ENCODE measurements at regions not wholly inside any gene's neighbourhood (a gene's known extent, or its start where the extent isn't known, plus 50 kb on each side); places are given as distances from the start of the nearest gene placed in this dataset.

DNA sequence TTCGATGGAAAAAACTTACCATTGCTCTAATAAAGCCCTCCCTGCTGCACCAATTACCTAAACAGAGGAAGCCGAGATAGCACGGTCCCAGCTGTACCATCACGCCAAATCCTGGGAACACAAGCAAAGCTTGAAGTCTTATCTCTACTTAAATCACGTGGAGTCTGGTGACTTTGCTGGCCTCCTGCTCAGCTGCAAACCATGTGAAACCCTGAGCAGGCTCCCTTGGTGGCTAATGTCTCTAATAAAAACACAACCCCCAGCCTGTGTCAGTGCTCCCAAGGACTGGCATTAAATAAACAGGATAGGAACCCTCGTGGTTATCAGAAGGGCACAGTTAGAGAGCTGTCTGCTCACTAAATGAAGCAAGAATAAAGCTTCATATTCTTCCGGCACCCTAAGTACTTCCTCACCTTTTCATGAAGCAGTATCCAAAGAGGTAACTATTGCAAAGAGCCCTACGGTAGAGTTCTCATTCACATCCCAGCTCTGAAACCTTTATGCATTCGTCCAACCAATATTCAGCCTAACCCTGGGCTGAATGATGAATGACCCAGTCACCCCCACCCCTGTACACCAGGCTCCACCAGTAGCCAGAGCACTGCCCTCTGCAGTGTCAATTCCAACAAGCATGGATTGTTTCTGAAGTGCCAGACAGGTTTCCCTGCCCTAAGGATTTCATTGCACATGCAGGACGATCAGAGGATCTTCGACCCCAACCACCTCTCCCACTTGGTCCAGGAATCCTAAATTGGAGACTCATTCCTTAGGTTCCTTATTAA is 452.7 kb upstream of the TMPO start:
- Histone ChIP-seq H3K36me3 (no peaks in the 10 kb centered on the region), H4K20me1 (no peaks in the 10 kb centered on the region), H3K27me3 (no peaks in the 10 kb centered on the region), H3K9ac (no peak overlapping the region), H3K9me3 (peaks cover 17% of the 10 kb centered on the region; the same call in 1 of the 2 replicates), H3K27ac (no peak overlapping the region), H3K4me2 (no peak overlapping the region), H3K4me3 (no peak overlapping the region), H3K4me1 (peaks cover 70% of the 10 kb centered on the region)
- no peak for TF ChIP-seq Cebpa-rat (IDR thresholded peaks at IDR 0.05)

GRCh38 chr12:98064501-98064900 is 450.9 kb upstream of the TMPO start:
- no peak overlapping the region for H3K27ac ChIP-seq
- H3K36me3 ChIP-seq = no peaks in the 10 kb centered on the region
- TF ChIP-seq Cebpa-rat (IDR thresholded peaks at IDR 0.05) = no peak
- no peaks in the 10 kb centered on the region for H4K20me1 ChIP-seq
- H3K27me3 ChIP-seq = no peaks in the 10 kb centered on the region
- H3K4me3 ChIP-seq = no peak overlapping the region
- H3K9me3 ChIP-seq = peaks cover 17% of the 10 kb centered on the region; the same call in 1 of the 2 replicates
- peaks cover 54% of the 10 kb centered on the region for H3K4me1 ChIP-seq
- no peak overlapping the region for H3K9ac ChIP-seq
- H3K4me2 ChIP-seq = peak overlapping the region; percentile 60

DNA sequence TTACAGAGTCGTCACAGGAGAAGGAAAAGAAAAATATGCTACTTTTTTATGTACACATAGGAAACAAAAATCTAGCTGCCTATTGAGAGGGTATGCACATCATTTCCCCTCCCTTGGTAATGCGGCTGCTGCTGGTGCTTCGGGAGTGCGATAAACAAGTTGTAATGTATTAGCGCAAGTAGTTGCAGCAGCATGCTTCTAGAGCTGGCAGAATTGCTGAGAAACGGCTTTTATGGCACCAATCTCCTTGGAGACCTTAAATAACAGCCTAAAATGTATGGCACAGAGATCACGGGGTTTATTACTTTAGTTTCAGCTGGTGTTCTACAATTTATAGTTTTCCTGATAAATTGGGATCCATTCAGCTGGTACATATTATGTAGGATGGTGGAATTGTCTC is 447.6 kb upstream of the TMPO start:
- no peak overlapping the region for H3K4me2 ChIP-seq
- peaks cover 41% of the 10 kb centered on the region for H3K4me1 ChIP-seq
- 0 out of 2 replicates have a peak, but pooled peaks cover 8% of the 10 kb centered on the region for H3K9me3 ChIP-seq
- H3K27me3 ChIP-seq = no peaks in the 10 kb centered on the region
- no peak overlapping the region for H3K27ac ChIP-seq
- no peak overlapping the region for H3K4me3 ChIP-seq
- no peaks in the 10 kb centered on the region for H3K36me3 ChIP-seq
- H4K20me1 ChIP-seq = no peaks in the 10 kb centered on the region
- no peak overlapping the region for H3K9ac ChIP-seq
- no peak for TF ChIP-seq Cebpa-rat (IDR thresholded peaks at IDR 0.05)

DNA sequence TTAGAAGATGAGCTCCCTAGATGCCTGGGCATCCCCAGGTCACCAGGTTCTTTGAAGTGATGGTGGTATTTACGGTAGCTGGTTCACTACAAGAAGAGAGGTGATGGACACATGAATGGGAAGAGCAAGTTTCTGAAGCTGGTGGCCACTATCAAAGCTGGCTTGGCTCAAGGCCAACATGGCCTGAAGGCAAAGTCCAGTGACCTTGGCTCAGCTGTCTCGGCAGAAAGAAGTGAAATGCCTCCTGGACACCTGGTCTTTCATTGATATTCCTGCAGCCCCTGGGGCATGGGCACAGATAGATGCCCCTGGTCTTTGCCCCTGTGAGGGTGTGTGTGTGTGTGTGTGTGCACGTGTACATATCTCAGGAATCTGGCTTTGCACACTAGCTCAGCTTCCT is 441.8 kb upstream of the TMPO start:
- H3K27ac ChIP-seq = no peak overlapping the region
- H3K4me3 ChIP-seq = no peak overlapping the region
- H3K9ac ChIP-seq = no peak overlapping the region
- no peak for TF ChIP-seq Cebpa-rat (IDR thresholded peaks at IDR 0.05)
- H3K27me3 ChIP-seq = no peaks in the 10 kb centered on the region
- no peak overlapping the region for H3K4me2 ChIP-seq
- H3K9me3 ChIP-seq = no peaks in the 10 kb centered on the region
- no peaks in the 10 kb centered on the region for H4K20me1 ChIP-seq
- no peaks in the 10 kb centered on the region for H3K36me3 ChIP-seq
- H3K4me1 ChIP-seq = peaks cover 10% of the 10 kb centered on the region

- Histone ChIP-seq H3K9ac (no peak overlapping the region), H3K4me3 (no peak overlapping the region), H3K36me3 (no peaks in the 10 kb centered on the region), H3K9me3 (no peaks in the 10 kb centered on the region), H3K4me1 (peaks cover 10% of the 10 kb centered on the region), H3K4me2 (no peak overlapping the region), H3K27me3 (no peaks in the 10 kb centered on the region), H3K27ac (no peak overlapping the region), H4K20me1 (no peaks in the 10 kb centered on the region)
- no peak for TF ChIP-seq Cebpa-rat (IDR thresholded peaks at IDR 0.05)
These were observed 441.1 kb upstream of the TMPO start for GRCh38 chr12:98074286-98074685.

DNA sequence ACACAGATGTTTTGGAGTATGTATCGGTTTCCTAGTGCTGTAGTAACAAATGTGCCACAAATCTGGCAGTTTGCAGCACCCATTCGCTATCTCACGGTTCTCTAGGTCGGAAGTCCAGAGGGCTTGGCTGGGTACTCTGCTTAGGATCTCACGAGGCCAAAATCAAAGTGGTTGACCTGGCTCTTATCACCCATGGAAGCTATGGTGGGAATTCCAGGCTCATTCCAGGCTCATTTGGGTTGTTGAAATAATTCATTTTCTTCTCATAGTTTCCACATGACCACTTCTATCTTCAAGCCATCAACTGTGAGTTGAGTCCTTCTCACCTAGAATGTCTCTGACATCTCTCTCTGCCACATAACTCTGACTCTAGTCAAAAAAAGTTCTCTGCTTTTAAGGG is 431.0 kb upstream of the TMPO start:
- no peak for TF ChIP-seq Cebpa-rat (IDR thresholded peaks at IDR 0.05)
- H3K27ac ChIP-seq = no peak overlapping the region

GRCh38 chr12:98085046-98085755 is 430.2 kb upstream of the TMPO start:
- Histone ChIP-seq H3K27ac (no peak overlapping the region), H3K9me3 (no peaks in the 10 kb centered on the region), H3K4me1 (no peaks in the 10 kb centered on the region), H3K9ac (no peak overlapping the region), H4K20me1 (no peaks in the 10 kb centered on the region), H3K27me3 (no peaks in the 10 kb centered on the region), H3K4me2 (no peak overlapping the region), H3K36me3 (no peaks in the 10 kb centered on the region), H3K4me3 (no peak overlapping the region)
- no peak for TF ChIP-seq Cebpa-rat (IDR thresholded peaks at IDR 0.05)

More for the DNA sequence above, 431.0 kb upstream of the TMPO start:
- H3K9me3 ChIP-seq = no peaks in the 10 kb centered on the region
- H4K20me1 ChIP-seq = no peaks in the 10 kb centered on the region
- no peak overlapping the region for H3K4me2 ChIP-seq
- H3K9ac ChIP-seq = no peak overlapping the region
- no peak overlapping the region for H3K4me3 ChIP-seq
- no peaks in the 10 kb centered on the region for H3K27me3 ChIP-seq
- H3K4me1 ChIP-seq = no peaks in the 10 kb centered on the region
- H3K36me3 ChIP-seq = no peaks in the 10 kb centered on the region

- Histone ChIP-seq H3K4me3 (no peak overlapping the region), H3K9me3 (peaks cover 16% of the 10 kb centered on the region), H3K27me3 (no peaks in the 10 kb centered on the region), H3K9ac (no peak overlapping the region), H3K4me1 (no peaks in the 10 kb centered on the region), H3K4me2 (no peak overlapping the region), H4K20me1 (no peaks in the 10 kb centered on the region), H3K27ac (no peak overlapping the region), H3K36me3 (no peaks in the 10 kb centered on the region)
- TF ChIP-seq Cebpa-rat (IDR thresholded peaks at IDR 0.05) = no peak
These were observed 424.7 kb upstream of the TMPO start for GRCh38 chr12:98090731-98091130.

DNA sequence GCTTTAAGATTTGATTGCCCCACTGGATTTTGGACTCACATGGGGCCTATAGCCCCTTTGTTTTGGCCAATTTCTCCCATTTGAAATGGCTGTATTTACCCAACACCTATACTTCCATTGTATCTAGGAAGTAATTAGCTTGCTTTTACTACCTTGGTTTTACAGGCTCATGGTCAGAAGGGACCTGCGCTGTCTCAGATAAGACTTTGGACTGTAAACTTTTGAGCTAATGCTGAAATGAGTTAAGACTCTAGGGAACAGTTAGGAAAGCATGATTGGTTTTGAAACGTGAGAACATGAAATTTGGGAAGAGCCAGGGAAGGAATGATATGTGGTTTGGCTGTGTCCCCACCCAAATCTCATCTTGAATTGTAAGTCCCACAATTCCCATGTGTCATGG is 419.0 kb upstream of the TMPO start:
- Histone ChIP-seq H3K27me3 (no peaks in the 10 kb centered on the region), H3K27ac (no peak overlapping the region), H3K4me3 (no peak overlapping the region), H3K4me1 (no peaks in the 10 kb centered on the region), H3K9ac (no peak overlapping the region), H4K20me1 (no peaks in the 10 kb centered on the region), H3K9me3 (peaks cover 28% of the 10 kb centered on the region), H3K4me2 (no peak overlapping the region), H3K36me3 (no peaks in the 10 kb centered on the region)
- TF ChIP-seq Cebpa-rat (IDR thresholded peaks at IDR 0.05) = no peak

DNA sequence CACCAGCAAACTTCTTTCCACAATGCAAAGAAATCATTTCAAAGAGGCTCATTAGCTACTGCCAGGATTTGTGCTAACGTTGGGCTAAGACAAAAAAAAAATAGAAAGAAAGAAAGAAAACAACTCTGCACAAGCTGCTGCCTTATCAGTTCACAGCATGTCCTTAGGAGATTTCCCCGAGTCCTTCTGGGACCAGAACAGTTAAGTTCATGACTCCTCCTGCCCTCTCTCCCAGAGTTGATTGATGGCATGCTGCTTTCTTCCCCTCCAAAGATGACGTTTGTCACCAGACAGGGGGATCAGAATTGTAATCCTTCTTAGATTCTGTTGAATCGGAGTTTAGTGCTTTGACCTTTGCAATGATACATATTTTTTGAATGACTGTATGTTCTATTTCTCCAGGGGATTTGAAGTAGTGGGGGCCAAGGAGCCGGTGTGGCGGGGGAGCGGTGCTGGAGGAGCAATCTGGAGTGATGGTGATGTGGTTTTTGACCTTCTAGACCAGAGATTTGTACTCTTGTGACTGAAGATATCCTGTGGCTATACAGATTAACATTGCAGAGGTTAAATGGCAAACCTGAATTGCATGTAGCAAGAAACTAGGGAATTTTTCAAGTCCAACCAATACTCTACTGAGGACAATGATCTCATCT is 409.2 kb upstream of the TMPO start:
- H3K4me3 ChIP-seq = no peak overlapping the region
- no peaks in the 10 kb centered on the region for H3K9me3 ChIP-seq
- no peaks in the 10 kb centered on the region for H3K36me3 ChIP-seq
- H3K27me3 ChIP-seq = no peaks in the 10 kb centered on the region
- 0 out of 2 replicates have a peak, but pooled peaks cover 4% of the 10 kb centered on the region for H3K4me1 ChIP-seq
- no peak overlapping the region for H3K9ac ChIP-seq
- TF ChIP-seq Cebpa-rat (IDR thresholded peaks at IDR 0.05) = no peak
- H4K20me1 ChIP-seq = no peaks in the 10 kb centered on the region
- no peak overlapping the region for H3K27ac ChIP-seq
- no peak overlapping the region for H3K4me2 ChIP-seq

Measured in BLaER1 (cell line).